ENCODE measurements at regions not wholly inside any gene's neighbourhood (a gene's known extent, or its start where the extent isn't known, plus 50 kb on each side); places are given as distances from the start of the nearest gene placed in this dataset.
A peak's percentile ranks its signal among the peaks of the same experiment; 100 is the strongest.

DNA sequence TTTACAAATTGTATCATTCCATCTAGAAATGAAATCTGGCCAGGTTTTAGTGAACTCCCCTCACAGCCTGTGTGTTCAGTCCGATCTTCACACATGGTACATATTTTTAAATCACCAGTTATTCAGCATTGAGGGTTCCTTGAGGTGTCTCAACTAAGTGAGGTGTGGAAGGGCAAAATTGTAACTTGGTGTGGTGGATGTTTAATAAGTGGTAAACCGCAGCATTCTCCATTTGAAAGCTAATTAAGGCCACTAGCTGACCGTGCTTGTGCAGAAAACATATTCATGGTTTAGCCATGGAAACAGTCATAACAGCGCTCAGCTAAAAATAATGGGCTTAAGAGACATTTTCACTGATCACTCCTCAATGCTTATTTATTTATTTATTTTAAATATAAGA is 786.2 kb upstream of the FANCL start:
- no peak for DNase-seq

GRCh38 chr2:59025157-59025757 is 784.1 kb upstream of the FANCL start:
- DNase-seq: peak; percentile 60

GRCh38 chr2:59021786-59022185 is 780.7 kb upstream of the FANCL start:
- DNase-seq: no peak

DNA sequence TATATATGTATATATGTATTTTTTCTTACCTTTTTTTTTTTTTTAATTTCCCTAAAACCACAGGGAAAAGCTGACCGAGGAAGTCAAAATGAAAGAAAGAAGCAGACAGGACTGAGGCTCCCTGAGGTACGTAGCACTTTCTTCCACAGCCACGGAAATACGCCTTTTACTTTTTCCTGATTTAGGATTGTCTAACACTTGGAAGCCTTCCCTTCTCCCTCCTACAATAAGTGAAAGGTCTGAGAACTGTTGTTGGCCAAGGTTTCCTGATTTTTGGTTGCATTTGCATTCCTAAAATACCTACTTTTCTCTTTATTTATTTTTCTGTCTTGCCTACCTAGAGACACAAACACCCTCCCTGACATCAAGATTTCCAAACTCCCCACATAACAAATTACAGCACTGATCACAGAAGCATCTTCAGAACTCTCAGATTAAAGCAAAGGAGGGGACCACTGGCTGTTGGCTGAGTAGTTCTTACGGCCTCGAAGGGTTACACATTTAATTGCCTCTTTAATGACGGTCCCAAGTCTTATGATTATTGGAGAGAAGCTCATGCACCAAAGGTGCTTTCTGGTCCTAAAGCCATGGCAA is 778.5 kb upstream of the FANCL start:
- DNase-seq: no peak

DNA sequence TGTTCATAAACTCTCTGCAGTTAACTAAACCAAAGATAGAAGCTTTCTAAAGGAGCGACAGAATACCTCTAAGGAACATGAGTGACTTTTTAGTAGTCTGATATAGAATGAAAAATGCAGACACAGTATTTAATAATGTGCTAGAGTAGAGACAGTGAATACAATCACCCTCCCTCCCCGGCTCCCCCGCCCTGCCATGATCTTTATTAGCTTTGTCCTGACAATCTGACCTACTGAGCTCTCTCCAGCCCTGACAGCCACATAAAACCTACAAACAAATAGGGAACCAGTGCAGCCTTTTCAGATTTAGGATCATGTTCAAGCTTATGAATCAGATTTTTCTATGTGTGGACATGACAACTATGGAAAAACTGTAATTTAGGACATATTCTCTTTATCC is 777.6 kb upstream of the FANCL start:
- no peak for DNase-seq

DNA sequence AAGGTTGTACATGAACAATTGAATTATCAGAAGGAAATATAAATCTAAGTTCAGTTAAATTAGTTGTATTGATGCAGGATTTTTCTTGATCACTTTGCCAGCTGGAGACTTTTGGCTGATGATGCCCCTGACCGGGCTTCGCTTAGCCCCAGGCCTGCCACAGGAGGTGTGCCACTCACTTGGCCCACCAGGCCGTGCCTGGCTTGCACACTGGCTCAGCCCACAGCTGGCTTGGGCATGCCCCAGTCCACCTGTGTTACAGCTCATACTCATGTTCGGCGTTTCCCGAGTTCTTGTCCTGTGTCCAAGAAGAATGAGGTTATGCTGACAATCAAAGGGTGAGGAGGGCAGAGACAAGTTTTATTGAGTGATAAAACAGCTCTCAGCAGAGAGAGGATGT is 773.9 kb upstream of the FANCL start:
- no peak for DNase-seq

DNA sequence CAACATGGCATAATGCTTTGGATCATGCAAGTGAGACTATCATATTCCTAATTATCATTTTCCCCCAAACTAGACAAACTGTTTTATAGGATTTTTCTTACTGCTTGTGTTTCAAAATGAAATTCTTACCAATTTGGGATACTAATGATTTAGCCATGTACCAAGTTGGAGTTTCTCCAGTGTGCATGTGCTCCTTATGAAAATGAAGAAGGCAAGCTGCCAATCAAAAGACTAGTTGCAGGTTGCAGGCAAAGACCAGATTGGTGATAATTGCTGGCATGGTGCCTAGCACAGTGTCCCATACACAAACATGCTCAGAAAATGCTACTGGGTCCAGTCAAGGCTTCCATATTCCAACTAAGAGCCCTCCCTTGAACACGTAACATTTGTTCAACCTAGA is 771.8 kb upstream of the FANCL start:
- no peak for DNase-seq

DNA sequence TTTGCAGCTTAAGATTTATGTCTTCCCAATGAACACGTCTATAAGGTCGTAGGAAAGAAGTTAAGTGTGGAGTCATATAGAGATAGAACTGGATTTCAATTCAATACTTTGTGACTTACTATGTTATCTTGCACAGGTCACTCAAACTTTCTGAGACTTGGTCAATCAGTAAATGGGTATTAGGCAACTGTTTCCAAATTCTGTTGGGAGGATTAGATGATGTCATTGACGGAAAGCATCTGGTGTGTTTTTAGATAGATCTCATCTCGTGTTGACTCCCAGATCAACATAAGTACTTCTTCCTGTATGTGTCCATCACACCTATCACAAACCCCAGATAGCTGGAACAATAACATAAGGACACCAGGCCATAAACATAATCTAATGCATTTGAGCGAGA is 771.1 kb upstream of the FANCL start:
- DNase-seq: no peak

DNA sequence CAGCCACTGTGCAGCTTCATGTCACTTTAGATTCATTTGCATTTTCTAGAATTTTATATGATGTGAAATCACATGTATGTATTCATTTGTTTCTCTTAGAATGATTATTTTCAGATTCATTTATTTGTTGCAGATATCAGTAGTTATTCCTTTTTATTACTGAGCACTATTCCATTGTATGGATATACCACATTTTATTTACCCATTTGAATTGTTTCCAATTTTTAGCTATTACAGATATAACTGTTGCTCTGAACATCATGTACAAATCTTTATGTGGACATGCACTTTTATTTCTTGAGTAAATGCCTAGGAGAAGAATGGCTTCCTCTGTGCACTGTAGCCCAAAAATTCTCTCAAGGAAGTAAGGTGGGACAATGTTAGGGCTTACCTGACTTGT is 767.8 kb upstream of the FANCL start:
- no peak for DNase-seq

GRCh38 chr2:59005836-59006615 is 764.9 kb upstream of the FANCL start:
- DNase-seq: no peak

DNA sequence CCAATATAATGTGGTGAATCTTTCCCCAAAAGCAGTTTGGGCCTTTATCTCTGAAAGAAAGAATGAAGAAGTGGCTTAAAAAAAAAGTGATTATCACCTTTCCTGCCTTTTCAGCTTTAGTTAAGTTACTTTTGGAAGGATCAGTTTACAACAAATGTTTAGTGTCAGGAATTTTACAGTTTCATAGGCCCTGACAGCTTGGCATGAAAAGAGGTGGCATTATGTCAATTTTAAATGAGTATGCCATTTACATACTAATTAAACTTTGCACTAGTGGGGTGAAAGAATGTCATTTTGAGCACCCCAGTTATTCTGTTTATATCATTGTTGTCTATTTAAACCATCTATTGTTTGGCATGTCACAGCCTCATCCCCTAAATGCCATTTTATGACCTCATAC is 763.5 kb upstream of the FANCL start:
- DNase-seq: no peak

DNA sequence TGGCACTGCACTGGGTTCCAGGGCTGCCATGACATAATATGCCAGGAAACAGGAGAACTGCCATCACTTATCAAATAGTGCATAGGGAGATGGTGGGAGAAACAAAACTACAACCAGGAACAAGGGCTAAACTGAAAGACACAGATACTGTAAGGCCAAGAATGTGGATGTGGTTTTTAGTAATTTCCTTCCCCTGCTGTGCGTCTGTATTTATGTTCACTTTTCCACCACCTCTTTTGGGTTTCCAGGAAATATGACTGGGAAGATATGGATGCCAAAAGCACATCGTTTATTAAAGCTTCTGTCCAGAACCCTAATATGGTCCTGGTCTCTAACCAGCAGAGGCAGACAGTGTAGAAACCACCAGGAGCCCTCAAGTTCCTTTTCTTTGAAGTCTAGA is 759.7 kb upstream of the FANCL start:
- DNase-seq: peak; percentile 4

GRCh38 chr2:58992062-58992706 is 751.1 kb upstream of the FANCL start:
- DNase-seq: no peak

DNA sequence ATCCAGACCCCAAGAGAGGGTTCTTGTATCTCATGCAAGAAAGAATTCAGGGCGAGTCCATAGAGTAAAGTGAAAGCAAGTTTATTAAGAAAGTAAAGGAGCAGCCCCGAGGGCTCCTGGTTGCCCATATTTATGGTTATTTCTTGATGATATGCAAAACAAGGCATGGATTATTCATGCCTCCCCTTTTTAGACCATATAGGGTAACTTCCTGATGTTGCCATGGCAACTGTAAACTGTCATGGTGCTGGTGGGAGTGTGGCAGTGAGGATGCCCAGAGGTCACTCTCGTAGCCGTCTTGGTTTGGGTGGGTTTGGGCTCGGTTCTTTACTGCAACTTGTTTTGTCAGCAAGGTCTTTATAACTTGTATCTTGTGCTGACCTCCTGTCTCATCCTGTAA is 750.2 kb upstream of the FANCL start:
- DNase-seq: no peak

- DNase-seq: no peak
Measured at GRCh38 chr2:58985541-58985940, 744.4 kb upstream of the FANCL start.

GRCh38 chr2:58984731-58985130 is 743.6 kb upstream of the FANCL start:
- no peak for DNase-seq

GRCh38 chr2:58983111-58983510 is 742.0 kb upstream of the FANCL start:
- no peak for DNase-seq

GRCh38 chr2:58981237-58981636 is 740.1 kb upstream of the FANCL start:
- no peak for DNase-seq

DNA sequence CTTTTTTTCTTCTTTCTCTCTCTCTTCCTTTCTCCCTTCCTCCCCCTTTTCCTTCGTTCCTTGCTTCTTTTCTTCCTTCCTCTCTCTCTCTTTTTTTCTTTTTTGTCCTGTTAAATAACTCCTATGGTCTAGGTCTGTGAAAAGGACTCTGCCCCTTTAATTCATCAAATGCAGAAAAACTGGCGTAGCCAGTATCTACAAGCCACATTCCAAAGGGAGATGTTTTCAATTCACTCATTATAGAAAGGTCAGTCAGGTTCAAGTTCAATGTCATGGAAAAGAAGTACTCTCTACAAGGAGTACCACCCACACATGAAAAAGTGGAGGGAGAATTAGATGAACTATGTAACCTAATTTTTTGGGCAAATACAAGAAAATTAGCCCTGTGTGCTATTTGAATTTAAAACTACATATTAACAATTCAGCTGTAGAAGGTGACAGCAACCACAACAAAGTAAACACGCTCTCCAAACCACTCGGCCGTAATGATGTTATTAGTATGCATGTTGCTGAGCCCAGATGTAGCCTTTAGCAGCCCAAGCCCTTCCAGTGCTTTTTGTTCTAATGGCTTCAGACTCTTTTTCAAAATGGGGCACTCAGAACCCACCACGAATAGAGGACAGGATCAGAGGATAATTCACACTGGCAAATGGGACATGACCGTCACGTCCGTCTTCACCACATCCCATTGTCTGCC is 735.4 kb upstream of the FANCL start:
- DNase-seq: no peak

DNA sequence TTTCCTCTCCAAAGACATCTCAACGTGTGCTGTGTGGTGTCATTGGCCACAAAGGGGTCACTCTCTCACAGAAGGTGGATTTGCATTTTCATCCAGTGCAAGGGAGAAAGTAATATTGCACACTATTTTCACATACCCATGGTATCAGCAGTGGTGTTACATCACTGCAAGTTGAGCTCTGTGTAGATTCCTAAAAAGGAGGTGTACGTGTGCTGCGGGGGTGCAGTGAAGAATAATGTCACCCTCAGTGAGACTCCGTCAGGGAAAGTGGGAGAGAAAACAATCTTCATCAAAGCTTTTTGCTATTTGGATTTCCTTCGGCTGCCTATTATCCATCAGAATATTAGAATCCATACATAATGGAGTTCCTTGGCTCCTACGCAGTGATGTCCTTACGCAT is 733.8 kb upstream of the FANCL start:
- no peak for DNase-seq

DNA sequence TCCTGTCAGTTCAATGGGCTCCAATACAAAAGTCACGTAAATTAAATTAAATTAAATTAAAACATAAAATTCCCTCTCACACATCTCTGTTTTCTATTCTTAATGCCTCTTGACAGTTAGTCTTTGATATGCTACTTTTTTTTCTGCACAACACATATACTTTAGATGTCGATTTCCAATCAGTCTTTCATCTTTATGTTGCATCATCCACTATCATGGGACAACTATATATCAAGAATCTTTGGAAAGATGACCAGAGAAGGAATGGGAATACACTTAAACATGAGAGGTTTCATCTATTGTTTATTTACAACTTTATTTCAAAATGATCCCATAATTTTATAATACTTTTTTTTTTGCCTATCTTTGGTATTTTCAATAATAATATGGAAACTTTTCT is 733.3 kb upstream of the FANCL start:
- DNase-seq: no peak

DNA sequence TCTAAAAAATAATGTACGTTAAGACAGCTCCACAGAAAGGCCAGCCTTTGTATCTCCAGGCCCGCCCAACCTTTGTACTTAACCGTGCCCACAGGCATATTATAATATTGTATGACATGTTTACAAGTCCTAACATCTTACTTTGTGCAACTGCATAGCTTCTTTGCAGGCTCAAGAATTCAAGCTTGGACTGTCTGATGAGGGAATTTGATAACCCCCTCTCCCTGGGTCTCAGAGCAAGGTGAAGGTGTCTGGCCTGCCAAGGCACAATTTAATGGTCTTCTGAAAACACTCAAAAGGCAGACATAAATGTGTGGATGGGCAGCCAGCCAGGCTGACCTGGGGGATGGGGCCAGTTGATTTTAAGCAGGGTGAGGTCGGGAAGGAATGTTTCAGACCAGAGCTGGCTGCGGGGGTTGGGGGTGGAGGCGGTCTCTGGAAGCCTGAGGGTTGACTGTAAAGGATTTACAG is 732.7 kb upstream of the FANCL start:
- no peak for DNase-seq

GRCh38 chr2:58972737-58973136 is 731.6 kb upstream of the FANCL start:
- DNase-seq: no peak

Data from hematopoietic multipotent progenitor cell treated with erythropoietin and hydrocortisone succinate and interleukin-3 and kit ligand, for 8 days (in vitro differentiated cells).